ENCODE measurements at regions not wholly inside any gene's neighbourhood (a gene's known extent, or its start where the extent isn't known, plus 50 kb on each side); places are given as distances from the start of the nearest gene placed in this dataset.

GRCh38 chr11:108994887-108995286 lies 330.0 kb downstream of the DDX10 start:
- H3K4me3 ChIP-seq (ENCODE audit: low read depth, low read length) = no peak overlapping the region
- TF ChIP-seq, protein P1, sequence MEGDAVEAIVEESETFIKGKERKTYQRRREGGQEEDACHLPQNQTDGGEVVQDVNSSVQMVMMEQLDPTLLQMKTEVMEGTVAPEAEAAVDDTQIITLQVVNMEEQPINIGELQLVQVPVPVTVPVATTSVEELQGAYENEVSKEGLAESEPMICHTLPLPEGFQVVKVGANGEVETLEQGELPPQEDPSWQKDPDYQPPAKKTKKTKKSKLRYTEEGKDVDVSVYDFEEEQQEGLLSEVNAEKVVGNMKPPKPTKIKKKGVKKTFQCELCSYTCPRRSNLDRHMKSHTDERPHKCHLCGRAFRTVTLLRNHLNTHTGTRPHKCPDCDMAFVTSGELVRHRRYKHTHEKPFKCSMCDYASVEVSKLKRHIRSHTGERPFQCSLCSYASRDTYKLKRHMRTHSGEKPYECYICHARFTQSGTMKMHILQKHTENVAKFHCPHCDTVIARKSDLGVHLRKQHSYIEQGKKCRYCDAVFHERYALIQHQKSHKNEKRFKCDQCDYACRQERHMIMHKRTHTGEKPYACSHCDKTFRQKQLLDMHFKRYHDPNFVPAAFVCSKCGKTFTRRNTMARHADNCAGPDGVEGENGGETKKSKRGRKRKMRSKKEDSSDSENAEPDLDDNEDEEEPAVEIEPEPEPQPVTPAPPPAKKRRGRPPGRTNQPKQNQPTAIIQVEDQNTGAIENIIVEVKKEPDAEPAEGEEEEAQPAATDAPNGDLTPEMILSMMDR (IDR thresholded peaks at IDR 0.05; ENCODE audit: control insufficient read depth, extremely low read depth, insufficient read depth) = no peak
- no peak for DNase-seq (ENCODE audit: low read depth)

- H3K4me3 ChIP-seq (ENCODE audit: low read depth, low read length) = no peak overlapping the region
- TF ChIP-seq, protein P1 (IDR thresholded peaks at IDR 0.05; ENCODE audit: control insufficient read depth, extremely low read depth, insufficient read depth) = no peak
- no peak for DNase-seq (ENCODE audit: low read depth)
Observed at GRCh38 chr11:108997826-108998225, 333.0 kb downstream of the DDX10 start.

DNA sequence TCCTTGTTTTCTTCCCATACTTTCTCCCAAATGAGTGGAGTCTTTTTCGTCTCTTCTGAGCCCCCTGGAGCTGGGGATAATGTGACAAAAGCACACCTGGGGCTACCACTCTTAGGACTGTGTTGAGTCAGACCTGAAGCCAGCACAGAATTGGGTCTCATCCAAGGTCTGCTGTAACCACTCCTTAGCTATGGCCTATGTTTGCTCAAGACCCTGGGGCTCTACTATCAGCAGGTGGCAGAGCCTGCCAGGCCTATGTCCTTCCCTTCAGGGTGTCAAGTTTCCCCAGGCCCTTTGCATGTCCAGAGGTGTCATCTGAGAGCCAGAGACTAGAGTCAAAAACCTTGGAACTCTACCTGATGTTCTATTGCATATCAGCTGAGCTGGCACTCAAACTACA lies 335.7 kb downstream of the DDX10 start:
- H3K4me3 ChIP-seq (ENCODE audit: low read depth, low read length) = no peak overlapping the region
- TF ChIP-seq, protein P1 (IDR thresholded peaks at IDR 0.05; ENCODE audit: control insufficient read depth, extremely low read depth, insufficient read depth) = no peak
- DNase-seq (ENCODE audit: low read depth) = no peak

GRCh38 chr11:109001585-109001984 lies 336.7 kb downstream of the DDX10 start:
- TF ChIP-seq, protein P1 (IDR thresholded peaks at IDR 0.05; ENCODE audit: control insufficient read depth, extremely low read depth, insufficient read depth) = no peak
- no peak overlapping the region for H3K4me3 ChIP-seq (ENCODE audit: low read depth, low read length)
- DNase-seq (ENCODE audit: low read depth) = no peak

GRCh38 chr11:109012991-109013390 lies 348.1 kb downstream of the DDX10 start:
- TF ChIP-seq, protein P1 (IDR thresholded peaks at IDR 0.05; ENCODE audit: control insufficient read depth, extremely low read depth, insufficient read depth) = no peak
- H3K4me3 ChIP-seq (ENCODE audit: low read depth, low read length) = no peak overlapping the region
- no peak for DNase-seq (ENCODE audit: low read depth)

DNA sequence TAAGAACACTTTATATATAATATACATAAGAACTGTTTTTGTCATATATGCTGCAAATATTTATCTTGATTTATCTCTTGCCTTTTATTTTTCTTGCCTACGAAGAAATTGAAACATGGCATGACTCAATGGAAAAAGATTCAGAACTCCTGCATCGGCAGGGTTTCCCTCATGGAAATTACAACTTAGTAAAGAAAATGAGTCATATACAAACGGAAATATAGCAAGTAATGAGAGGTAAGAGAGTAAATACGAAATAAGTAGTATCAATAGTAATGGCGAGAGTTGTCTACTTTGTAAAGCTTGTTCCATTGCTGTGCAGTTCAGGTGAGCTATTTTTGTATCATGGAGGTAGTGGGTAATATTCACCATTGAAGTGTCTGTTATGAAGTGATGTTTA lies 350.4 kb downstream of the DDX10 start:
- TF ChIP-seq, protein P1 (IDR thresholded peaks at IDR 0.05; ENCODE audit: control insufficient read depth, extremely low read depth, insufficient read depth) = no peak
- DNase-seq (ENCODE audit: low read depth) = no peak
- no peak overlapping the region for H3K4me3 ChIP-seq (ENCODE audit: low read depth, low read length)

GRCh38 chr11:109016724-109017123 lies 351.9 kb downstream of the DDX10 start:
- TF ChIP-seq, protein P1 (IDR thresholded peaks at IDR 0.05; ENCODE audit: control insufficient read depth, extremely low read depth, insufficient read depth) = no peak
- no peak overlapping the region for H3K4me3 ChIP-seq (ENCODE audit: low read depth, low read length)
- no peak for DNase-seq (ENCODE audit: low read depth)
